ENCODE measurements at regions not wholly inside any gene's neighbourhood (a gene's known extent, or its start where the extent isn't known, plus 50 kb on each side); places are given as distances from the start of the nearest gene placed in this dataset.

GRCh38 chr12:124617615-124618014, 50.2 kb upstream of the NCOR2 start:
- Histone ChIP-seq H3K36me3 (ENCODE audit: insufficient read depth, low read length) (no peaks in the 10 kb centered on the region), H3K4me2 (ENCODE audit: low read length) (no peak overlapping the region), H2AFZ (ENCODE audit: low read depth, low read length) (peak overlapping the region; percentile 13), H3K27ac (ENCODE audit: low read depth, low read length) (no peak overlapping the region), H3K27me3 (ENCODE audit: insufficient read depth, low read length) (peaks cover 2% of the 10 kb centered on the region), H3K9ac (ENCODE audit: low read length) (no peak overlapping the region), H3K9me3 (ENCODE audit: insufficient read depth, low read depth, low read length) (peaks cover 3% of the 10 kb centered on the region), H4K20me1 (ENCODE audit: insufficient read depth, low read length) (no peaks in the 10 kb centered on the region), H3K4me3 (ENCODE audit: insufficient read depth, low read depth, low read length) (no peak overlapping the region), H3K79me2 (ENCODE audit: insufficient read depth, low read length) (no peaks in the 10 kb centered on the region), H3K4me1 (ENCODE audit: insufficient read depth, low read length) (peaks cover 22% of the 10 kb centered on the region)
- DNase-seq (ENCODE audit: low read depth) (no peak), FAIRE-seq (no peak)
- Mint-ChIP-seq H3K4me3 (ENCODE audit: unreplicated experiment) (no peak overlapping the region), H3K4me1 (ENCODE audit: low read depth, unreplicated experiment) (peaks cover 8% of the 10 kb centered on the region), H3K36me3 (ENCODE audit: low read depth, unreplicated experiment) (peaks cover 8% of the 10 kb centered on the region), H3K27me3 (ENCODE audit: low read depth, unreplicated experiment) (peaks cover 29% of the 10 kb centered on the region), H3K9me3 (ENCODE audit: unreplicated experiment) (peaks cover 3% of the 10 kb centered on the region), H3K27ac (ENCODE audit: unreplicated experiment) (no peak overlapping the region)
- TF ChIP-seq EZH2 (IDR thresholded peaks at IDR 0.05; ENCODE audit: insufficient read depth, low read length) (no peak), CTCF (IDR thresholded peaks at IDR 0.05; ENCODE audit: insufficient read depth, low read depth, low read length) (no peak)
